HG02642 (cell line): ENCODE measurements at regions not wholly inside any gene's neighbourhood (a gene's known extent, or its start where the extent isn't known, plus 50 kb on each side); places are given as distances from the start of the nearest gene placed in this dataset.
"Not testable (repeated sequence)": the region's sequence is repeated elsewhere in the genome, so short reads cannot be mapped to it uniquely, and the experiment has no call there.

Experiments used
- ATAC-seq: cut with Tn5 transposase; IDR thresholded peaks from one replicate; pipeline ENCODE4 v1.9.1; 2021; ENCODE audit warnings: mild to moderate bottlenecking; ENCODE audit not compliant: unreplicated experiment, poor library complexity

GRCh38 chr1:101365878-101366277, 129.1 kb downstream of the S1PR1 start:
- no peak for ATAC-seq

- ATAC-seq = no peak
These were observed 129.8 kb downstream of the S1PR1 start for GRCh38 chr1:101366513-101367215.

GRCh38 chr1:101367630-101368029, 130.8 kb downstream of the S1PR1 start:
- ATAC-seq = no peak

- no peak for ATAC-seq
These were observed 133.7 kb downstream of the S1PR1 start for GRCh38 chr1:101370488-101370887.

- peak; percentile 93 for ATAC-seq
These were observed 134.4 kb downstream of the S1PR1 start for GRCh38 chr1:101371259-101371658.

DNA sequence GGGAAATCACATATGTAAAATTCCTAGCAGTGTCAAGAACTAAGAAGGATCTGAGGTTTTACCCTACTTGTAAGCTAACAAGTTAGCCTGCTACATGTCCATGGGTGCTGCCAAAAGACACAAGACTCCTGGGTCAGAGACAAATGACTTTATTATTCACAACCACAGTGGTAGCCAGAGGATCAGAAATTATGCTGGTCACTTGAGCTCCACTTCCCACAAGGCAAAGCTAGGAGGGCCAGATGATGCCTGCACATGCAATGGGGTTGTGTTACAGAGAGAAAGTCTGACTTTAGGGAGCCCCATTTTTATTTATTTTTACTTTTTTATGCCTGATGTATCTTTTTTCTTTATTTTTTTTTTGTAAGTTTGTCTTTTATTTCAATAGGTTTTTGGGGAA, 136.8 kb downstream of the S1PR1 start:
- no peak for ATAC-seq

- not testable (repeated sequence) for ATAC-seq
These were observed 138.6 kb downstream of the S1PR1 start for GRCh38 chr1:101375448-101375847.

- ATAC-seq = no peak
These were observed 139.6 kb downstream of the S1PR1 start for GRCh38 chr1:101376121-101377083.

GRCh38 chr1:101377084-101377835, 140.4 kb downstream of the S1PR1 start:
- no peak for ATAC-seq

GRCh38 chr1:101379037-101379436, 142.2 kb downstream of the S1PR1 start:
- ATAC-seq = no peak

DNA sequence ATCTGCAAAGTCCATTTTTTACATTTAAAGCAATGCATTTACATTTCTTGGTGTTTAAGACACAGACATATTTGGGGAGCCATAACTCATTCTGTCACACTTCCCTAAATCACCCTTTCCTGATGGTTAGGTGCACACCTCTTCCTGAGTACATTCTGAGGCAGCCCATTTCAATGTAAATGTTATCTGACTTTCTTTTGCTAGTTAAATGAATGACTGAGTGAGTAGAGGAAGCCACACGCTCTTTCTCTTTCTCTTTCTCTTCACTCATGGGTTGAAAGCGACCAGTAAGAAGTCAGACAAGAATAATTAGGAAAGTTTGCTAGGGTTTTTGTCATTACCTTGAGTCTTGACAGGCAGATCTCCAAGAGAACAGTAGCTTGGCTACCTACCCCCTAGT, 143.1 kb downstream of the S1PR1 start:
- peak; percentile 96 for ATAC-seq

DNA sequence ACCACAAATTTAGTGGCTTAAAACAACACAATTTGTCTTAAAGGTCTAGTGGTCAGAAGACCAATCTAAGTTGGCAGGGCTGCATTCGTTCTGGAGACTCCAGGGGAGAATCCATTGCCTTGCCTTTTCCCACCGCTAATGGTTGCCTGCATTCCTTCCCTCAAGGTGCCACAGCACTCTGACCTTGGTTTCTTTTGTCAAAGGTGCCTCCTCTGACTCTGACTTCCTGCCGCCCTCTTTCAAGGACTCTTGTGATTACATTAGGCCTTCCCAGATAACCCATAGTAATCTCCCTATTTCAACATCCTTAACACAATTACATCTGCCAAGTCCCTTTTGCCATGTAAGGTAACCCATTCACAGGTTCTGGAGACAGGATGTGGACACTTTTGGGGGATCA, 145.3 kb downstream of the S1PR1 start:
- ATAC-seq = no peak

DNA sequence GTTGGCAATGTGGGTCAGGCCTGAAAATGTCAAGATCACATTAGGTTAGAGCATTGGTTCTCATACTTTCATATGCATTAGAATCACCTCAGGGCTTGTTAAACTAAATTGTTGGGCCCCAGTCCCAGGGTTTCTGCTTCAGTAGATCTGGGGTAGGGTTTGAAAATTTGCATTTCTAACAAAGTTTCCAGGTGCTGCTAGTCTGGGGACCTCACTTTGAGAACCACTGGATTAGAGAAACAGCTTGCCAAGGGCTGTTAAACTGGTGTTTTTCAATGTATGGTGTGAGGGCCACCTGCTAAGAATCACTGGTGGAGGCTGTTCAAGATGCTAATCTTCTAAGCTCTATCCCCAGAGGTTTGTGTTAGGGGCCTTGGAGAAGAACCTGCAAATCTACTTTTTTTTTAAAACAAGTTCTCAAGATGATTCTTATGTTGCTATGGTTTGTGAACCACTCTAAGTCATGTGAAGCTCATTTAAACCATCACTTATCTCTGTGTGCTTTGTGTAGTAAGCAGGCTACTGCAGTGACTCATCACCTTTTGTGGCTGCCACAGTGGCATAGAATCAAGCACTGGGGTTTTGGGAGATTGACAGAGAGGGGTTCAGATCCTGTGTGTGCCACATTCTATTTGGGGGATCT, 152.2 kb downstream of the S1PR1 start:
- ATAC-seq = peak; percentile 94

DNA sequence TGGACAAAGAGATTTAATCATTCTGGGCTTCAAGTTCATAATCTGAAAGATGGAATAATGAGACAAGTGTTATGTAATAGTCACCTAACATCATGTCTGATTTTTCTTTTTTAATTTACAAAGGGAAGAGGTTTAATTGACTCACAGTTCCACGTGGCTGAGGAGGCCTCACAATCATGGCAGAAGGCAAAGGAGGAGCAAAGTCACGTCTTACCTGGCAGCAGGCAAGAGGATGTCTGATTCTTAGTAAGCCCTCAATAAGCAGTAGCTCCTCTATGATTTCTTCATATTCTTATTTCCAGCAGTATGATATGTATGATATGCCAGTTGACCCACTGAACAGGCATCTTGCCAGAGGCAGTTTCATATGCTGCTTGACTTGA, 152.7 kb downstream of the S1PR1 start:
- peak; percentile 2 for ATAC-seq

GRCh38 chr1:101392552-101392951, 155.7 kb downstream of the S1PR1 start:
- no peak for ATAC-seq

DNA sequence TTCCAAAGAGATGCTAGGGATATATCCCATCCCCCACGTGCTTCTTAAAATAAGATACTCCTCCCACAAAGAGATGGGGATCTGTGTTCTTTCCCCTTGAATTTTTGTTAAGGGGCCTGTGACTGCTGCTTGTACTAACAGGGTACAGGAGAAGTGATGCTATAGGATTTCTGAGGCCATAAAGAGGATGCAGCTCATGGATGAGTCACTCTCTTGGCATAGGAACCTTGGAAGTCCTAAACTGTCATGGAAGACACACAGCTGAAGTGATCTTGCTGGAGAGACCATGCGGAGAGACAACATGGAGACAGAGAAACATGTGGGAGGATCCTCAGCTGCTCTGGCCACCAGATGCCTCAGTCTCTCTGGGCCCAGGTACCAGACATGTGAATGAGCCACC, 157.2 kb downstream of the S1PR1 start:
- no peak for ATAC-seq

- no peak for ATAC-seq
These were observed 162.4 kb downstream of the S1PR1 start for GRCh38 chr1:101399222-101399621.

GRCh38 chr1:101406271-101406670, 169.5 kb downstream of the S1PR1 start:
- no peak for ATAC-seq

GRCh38 chr1:101406681-101407080, 169.9 kb downstream of the S1PR1 start:
- no peak for ATAC-seq

DNA sequence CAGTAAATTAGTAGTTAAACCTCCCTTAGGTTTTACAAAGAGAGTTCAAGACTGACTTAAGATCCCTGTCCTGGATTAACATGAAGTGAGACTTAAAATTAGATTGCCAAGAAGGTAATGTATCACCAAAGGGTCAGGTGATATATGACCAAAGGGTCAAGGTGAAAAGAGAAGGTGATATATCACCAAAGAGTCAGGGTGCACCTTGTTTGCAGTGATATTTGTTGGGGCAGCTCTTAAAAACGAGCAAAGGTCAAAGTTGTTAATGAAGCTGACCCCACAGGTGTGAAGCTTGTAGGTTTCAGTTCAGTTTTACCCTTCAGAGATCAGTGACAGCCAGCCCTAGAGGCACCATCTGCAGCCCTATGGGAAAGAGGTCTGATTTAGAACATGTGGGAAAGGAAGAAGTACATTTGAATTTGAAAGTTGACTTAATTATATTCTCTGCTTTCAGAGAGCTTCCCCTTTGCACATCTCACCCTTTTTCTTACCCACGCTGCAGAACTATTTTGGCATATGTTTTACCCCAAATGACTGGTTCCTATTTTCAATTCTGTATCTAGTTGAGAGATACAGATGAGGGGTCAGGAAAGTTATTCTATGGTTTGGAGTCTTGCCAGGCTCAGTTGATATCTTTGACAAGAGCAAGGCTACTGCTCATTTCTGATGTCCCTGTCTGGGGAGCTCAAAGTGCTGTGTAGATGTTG, 170.8 kb downstream of the S1PR1 start:
- ATAC-seq = peak; percentile 79
